Stimulated activated CD8-positive, alpha-beta memory T cell treated with anti-CD3 and anti-CD28 coated beads, Interleukin-2, amount 100 ng/mL, for 1 hour (primary cell): ENCODE measurements at regions not wholly inside any gene's neighbourhood (a gene's known extent, or its start where the extent isn't known, plus 50 kb on each side); places are given as distances from the start of the nearest gene placed in this dataset.

ENCODE experiments used
- DNase-seq, 2 donors: peaks; one replicate each; pipeline ENCODE4 v3.0.0-alpha.2; 2020; ENCODE audit warnings: low read depth in 2 of 2

GRCh38 chr10:44814929-44815328, 96.2 kb upstream of the TMEM72 start:
- DNase-seq, result no peak

- DNase-seq, result no peak
Observed at GRCh38 chr10:44818041-44818649, 93.0 kb upstream of the TMEM72 start.

- no peak for DNase-seq
Observed at GRCh38 chr10:44818701-44819127, 92.4 kb upstream of the TMEM72 start.

- no peak for DNase-seq
Observed at GRCh38 chr10:44820094-44820493, 91.0 kb upstream of the TMEM72 start.

GRCh38 chr10:44821290-44821689, 89.8 kb upstream of the TMEM72 start:
- DNase-seq, result no peak

- no peak for DNase-seq
Observed at GRCh38 chr10:44822349-44822748, 88.8 kb upstream of the TMEM72 start.

GRCh38 chr10:44822966-44823365, 88.2 kb upstream of the TMEM72 start:
- DNase-seq, result no peak

GRCh38 chr10:44824607-44825006, 86.5 kb upstream of the TMEM72 start:
- DNase-seq, result no peak

- no peak for DNase-seq
Observed at GRCh38 chr10:44827431-44828006, 83.6 kb upstream of the TMEM72 start.

- no peak for DNase-seq
Observed at GRCh38 chr10:44828508-44829142, 82.5 kb upstream of the TMEM72 start.

GRCh38 chr10:44829426-44829825, 81.7 kb upstream of the TMEM72 start:
- no peak for DNase-seq

- no peak for DNase-seq
Observed at GRCh38 chr10:44830022-44830421, 81.1 kb upstream of the TMEM72 start.

- no peak for DNase-seq
Observed at GRCh38 chr10:44831581-44831980, 79.6 kb upstream of the TMEM72 start.

- no peak for DNase-seq
Observed at GRCh38 chr10:44832595-44833390, 78.3 kb upstream of the TMEM72 start.

- no peak for DNase-seq
Observed at GRCh38 chr10:44834131-44834530, 77.0 kb upstream of the TMEM72 start.

GRCh38 chr10:44835300-44835699, 75.8 kb upstream of the TMEM72 start:
- no peak for DNase-seq

- no peak for DNase-seq
Observed at GRCh38 chr10:44843484-44843883, 67.7 kb upstream of the TMEM72 start.

- DNase-seq, result no peak
Observed at GRCh38 chr10:44845361-44846175, 65.6 kb upstream of the TMEM72 start.

- no peak for DNase-seq
Observed at GRCh38 chr10:44847110-44847509, 64.0 kb upstream of the TMEM72 start.

GRCh38 chr10:44848211-44848610, 62.9 kb upstream of the TMEM72 start:
- DNase-seq, result no peak

GRCh38 chr10:44849936-44850335, 61.2 kb upstream of the TMEM72 start:
- DNase-seq, result no peak
